ENCODE measurements at regions not wholly inside any gene's neighbourhood (a gene's known extent, or its start where the extent isn't known, plus 50 kb on each side); places are given as distances from the start of the nearest gene placed in this dataset.

GRCh38 chr13:21316376-21316775, 139.9 kb downstream of the MRPL57 start:
- TF ChIP-seq, protein P1, sequence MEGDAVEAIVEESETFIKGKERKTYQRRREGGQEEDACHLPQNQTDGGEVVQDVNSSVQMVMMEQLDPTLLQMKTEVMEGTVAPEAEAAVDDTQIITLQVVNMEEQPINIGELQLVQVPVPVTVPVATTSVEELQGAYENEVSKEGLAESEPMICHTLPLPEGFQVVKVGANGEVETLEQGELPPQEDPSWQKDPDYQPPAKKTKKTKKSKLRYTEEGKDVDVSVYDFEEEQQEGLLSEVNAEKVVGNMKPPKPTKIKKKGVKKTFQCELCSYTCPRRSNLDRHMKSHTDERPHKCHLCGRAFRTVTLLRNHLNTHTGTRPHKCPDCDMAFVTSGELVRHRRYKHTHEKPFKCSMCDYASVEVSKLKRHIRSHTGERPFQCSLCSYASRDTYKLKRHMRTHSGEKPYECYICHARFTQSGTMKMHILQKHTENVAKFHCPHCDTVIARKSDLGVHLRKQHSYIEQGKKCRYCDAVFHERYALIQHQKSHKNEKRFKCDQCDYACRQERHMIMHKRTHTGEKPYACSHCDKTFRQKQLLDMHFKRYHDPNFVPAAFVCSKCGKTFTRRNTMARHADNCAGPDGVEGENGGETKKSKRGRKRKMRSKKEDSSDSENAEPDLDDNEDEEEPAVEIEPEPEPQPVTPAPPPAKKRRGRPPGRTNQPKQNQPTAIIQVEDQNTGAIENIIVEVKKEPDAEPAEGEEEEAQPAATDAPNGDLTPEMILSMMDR (IDR thresholded peaks at IDR 0.05; ENCODE audit: control insufficient read depth, extremely low read depth, insufficient read depth), result no peak
- DNase-seq (ENCODE audit: low read depth), result no peak
- H3K4me3 ChIP-seq (ENCODE audit: low read depth, low read length), result no peak overlapping the region

DNA sequence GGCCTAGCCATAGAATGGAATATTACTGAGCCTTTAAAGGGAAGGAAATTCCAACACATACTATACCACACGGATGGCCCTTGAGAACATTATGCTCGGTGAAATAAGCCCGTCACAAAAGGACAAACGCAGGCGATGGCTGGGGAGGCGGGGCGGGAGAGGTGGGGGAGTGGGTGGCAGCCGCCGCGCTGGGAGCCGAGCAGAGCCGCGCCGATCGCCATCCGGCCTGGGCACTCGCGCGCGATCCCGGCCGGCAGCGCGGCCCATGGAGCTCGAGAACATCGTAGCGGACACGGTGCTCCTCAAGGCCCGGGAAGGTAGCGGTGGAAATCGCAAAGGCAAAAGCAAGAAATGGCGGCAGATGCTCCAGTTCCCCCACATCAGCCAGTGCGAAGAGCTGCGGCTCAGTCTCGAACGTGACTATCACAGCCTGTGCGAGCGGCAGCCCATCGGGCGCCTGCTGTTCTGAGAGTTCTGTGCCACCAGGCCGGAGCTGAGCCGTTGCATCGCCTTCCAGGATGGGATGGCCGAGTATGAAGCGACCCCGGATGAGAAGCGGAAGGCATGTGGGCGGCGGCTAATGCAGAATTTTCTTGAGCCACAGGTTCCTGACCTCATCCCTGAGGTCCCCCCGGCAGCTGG, 140.1 kb downstream of the ZDHHC20 start:
- TF ChIP-seq, protein P1 (IDR thresholded peaks at IDR 0.05; ENCODE audit: control insufficient read depth, extremely low read depth, insufficient read depth), result no peak
- H3K4me3 ChIP-seq (ENCODE audit: low read depth, low read length), result no peak overlapping the region
- DNase-seq (ENCODE audit: low read depth), result no peak

DNA sequence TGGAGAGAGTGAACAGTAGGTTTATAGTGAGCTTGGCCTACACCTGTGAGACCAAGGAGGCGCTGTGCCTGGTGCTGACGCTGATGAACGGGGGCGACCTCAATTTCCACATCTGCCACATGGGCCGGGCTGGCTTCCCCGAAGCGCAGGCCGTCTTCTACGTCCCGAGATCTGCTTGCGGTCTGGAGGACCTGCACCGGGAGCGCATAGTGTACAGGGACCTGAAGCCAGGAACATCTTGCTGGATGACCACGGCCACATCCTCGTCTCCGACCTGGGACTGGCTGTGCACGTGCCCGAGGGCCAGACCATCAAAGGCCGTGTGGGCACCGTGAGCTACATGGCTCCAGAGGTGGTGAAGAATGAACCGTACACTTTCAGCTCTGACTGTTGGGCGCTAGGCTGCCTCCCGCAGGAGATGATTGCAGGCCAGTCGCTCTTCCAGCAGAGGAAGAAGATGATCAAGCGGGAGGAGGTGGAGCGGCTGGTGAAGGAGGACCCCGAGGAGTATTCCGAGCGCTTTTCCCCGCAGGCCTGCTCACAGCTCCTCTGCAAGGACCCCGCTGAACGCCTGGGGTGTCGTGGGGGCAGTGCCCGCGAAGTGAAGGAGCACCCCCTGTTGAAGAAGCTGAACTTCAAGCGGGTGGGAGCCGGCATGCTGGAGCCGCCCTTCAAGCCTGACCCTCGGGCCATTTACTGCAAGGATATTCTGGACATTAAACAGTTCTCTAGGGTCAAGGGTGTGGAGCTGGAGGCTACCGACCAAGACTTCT, 139.0 kb downstream of the ZDHHC20 start:
- TF ChIP-seq, protein P1 (IDR thresholded peaks at IDR 0.05; ENCODE audit: control insufficient read depth, extremely low read depth, insufficient read depth), result no peak
- DNase-seq (ENCODE audit: low read depth), result no peak
- no peak overlapping the region for H3K4me3 ChIP-seq (ENCODE audit: low read depth, low read length)

DNA sequence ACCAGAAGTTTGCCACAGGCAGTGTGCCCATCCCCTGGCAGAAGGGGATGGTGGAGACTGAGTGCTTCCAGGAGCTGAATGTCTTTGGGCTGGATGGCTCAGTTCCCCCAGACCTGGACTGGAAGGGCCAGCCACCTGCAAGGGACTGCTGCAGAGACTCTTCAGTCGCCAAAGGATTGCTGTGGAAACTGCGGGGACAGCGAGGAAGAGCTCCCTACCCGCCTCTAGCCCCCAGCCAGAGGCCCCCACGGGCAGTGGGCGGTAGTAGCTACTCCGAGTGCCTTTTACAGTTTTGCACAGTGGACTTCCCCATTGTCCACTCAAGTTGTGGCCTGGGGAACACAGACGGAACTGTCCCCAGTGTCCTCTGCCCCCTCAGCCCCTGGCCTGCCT, 138.5 kb downstream of the ZDHHC20 start:
- no peak for DNase-seq (ENCODE audit: low read depth)
- no peak overlapping the region for H3K4me3 ChIP-seq (ENCODE audit: low read depth, low read length)
- TF ChIP-seq, protein P1 (IDR thresholded peaks at IDR 0.05; ENCODE audit: control insufficient read depth, extremely low read depth, insufficient read depth), result no peak

GRCh38 chr13:21321269-21321668, 137.8 kb downstream of the ZDHHC20 start:
- H3K4me3 ChIP-seq (ENCODE audit: low read depth, low read length), result no peak overlapping the region
- TF ChIP-seq, protein P1 (IDR thresholded peaks at IDR 0.05; ENCODE audit: control insufficient read depth, extremely low read depth, insufficient read depth), result no peak
- DNase-seq (ENCODE audit: low read depth), result no peak

DNA sequence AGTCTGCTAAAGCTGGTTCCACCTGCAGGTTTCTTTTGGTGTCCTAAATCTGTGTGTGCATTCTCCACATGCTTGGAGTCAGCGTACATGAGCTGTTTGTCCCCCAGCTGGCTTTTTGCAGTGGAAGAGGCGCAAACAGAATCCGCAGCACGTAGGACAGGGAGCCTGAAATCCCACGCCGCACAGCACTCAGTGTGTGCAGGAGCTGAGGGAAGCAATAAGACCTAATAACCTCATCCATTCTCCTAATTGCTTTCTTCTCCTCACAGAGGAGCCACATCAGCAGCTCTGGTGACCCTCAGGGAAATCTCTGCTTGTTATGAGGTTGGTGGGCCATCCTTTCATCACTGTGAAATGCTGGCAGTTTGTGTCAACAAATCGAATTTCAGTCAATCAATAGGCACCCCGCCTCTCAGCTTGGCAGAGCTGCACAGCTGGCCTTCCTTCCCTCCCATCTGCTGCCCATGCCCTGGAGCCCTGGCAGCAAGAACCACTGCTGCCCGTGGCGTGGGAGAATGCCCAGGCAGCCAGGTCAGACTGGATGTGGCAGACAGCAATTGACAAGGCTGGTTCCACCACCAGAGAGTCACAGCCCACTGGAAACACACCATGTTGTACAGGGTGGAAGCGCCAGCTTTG, 136.7 kb downstream of the ZDHHC20 start:
- no peak overlapping the region for H3K4me3 ChIP-seq (ENCODE audit: low read depth, low read length)
- TF ChIP-seq, protein P1 (IDR thresholded peaks at IDR 0.05; ENCODE audit: control insufficient read depth, extremely low read depth, insufficient read depth), result no peak
- DNase-seq (ENCODE audit: low read depth), result no peak
